Fibroblast of skin of left quadriceps (primary cell): ENCODE measurements at regions not wholly inside any gene's neighbourhood (a gene's known extent, or its start where the extent isn't known, plus 50 kb on each side); places are given as distances from the start of the nearest gene placed in this dataset.
"Not testable (repeated sequence)": the region's sequence is repeated elsewhere in the genome, so short reads cannot be mapped to it uniquely, and the experiment has no call there.

Experiments used
- DNase-seq, 2 experiments: peaks; one replicate each; pipeline ENCODE4 v3.0.0-alpha.2; 2013; ENCODE audit warnings: low read depth in 2 of 2

DNA sequence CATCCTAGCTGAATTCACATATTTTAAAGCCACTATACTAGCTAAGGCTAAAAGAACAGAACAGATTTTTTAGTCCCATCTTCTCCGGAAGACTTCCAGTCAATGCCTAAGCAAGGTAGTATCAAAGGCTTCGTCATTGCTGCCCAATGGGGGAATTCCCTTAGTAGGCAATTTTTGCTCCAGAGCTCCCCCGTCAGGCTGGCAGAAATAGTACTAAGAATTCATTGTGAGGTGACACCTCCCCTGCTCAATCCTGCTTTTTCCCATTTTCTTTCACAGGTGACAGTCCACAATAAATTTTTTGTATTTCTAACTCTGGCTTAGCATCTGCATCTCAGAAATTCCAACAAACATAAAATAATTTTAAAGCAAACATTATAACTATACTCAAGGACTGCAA, 52.8 kb upstream of the SRSF6 start:
- DNase-seq, result no peak

- DNase-seq, result not testable (repeated sequence)
Measured at GRCh38 chr20:43400882-43401281, 56.8 kb upstream of the SRSF6 start.

- DNase-seq, result no peak
Measured at GRCh38 chr20:43398676-43399324, 58.9 kb upstream of the SRSF6 start.

GRCh38 chr20:43397147-43397546, 60.5 kb upstream of the SRSF6 start:
- DNase-seq, result no peak

DNA sequence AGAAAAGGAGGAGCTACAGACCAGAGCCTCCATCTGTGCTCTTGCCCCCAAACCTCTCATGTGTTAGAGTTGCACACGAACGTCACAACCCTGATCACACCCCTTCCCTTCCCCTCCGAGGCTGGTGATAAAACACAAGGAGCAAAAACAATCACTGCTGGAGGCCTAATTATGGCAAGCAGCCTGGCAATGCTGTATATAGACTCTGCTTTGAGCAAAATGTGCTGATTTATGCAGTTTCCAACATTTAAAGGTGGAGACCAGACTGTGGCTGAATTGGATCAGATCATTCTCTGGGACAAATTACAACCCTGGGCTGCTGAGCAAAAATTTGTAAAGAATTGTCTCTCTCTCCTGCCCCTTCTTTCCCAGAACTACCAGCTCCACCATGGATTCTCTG, 64.6 kb upstream of the SRSF6 start:
- no peak for DNase-seq

DNA sequence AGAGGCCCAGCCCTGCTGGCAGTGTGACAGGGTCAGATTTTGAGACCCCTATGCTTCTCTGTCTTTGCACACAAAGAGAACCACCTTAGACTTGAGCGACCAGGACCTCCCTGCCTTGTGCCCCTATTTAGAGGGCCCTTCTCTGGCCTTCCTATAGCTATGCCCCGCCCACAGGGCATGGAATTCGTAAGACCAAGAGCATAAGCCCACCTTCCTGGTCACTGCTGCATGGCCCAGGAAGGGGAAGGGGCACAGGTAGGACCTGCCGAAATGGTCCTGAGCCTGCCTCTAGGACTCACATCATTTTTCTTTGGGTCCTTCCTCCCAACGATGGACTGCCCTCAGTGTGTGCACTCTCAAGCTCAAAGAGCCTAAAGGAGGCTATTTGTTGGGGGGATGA, 65.1 kb upstream of the SRSF6 start:
- DNase-seq, result no peak

DNA sequence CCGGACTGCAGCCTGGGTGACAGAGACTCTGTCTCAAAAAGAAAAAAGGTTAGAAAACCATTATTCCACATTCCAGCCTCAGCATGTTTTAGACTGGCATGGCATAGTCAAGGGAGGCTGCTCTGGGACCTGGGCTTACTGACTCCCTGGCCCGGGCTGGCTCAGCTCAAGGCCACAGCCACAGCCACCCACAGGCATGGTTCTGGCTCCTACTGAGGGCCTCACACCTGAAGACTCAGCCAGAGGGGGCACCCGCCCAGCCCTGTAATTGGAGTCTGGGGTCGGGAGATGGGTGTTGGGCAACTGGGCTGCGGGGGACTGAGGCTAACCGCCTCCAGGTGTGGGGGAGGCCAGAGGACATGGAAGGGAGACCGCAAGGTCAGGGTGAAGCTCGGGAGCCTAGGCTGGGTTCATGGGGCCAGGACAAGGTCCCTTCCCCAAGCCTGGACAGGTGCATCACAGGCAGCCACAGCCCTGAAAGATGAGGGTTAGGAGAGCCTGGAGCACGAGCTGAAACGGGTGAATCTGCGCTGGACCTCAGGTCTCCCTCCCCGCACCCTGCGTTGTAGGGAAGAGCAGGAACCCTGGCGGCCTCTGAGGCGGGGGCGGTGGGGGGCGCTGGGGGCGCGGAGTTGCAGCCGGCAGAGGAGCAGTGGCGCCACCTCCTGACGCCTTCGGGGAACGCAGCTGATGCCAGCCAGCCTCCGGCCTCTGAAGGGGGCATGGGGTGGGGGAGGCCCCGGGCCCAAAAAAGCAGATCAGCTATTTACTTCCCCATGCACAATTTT, 67.7 kb upstream of the SRSF6 start:
- DNase-seq, result no peak

- DNase-seq, result no peak
Measured at GRCh38 chr20:43389211-43389610, 68.5 kb upstream of the SRSF6 start.

GRCh38 chr20:43388268-43389002, 69.3 kb upstream of the SRSF6 start:
- peak in 1 of 2 experiments; percentile 18 for DNase-seq

DNA sequence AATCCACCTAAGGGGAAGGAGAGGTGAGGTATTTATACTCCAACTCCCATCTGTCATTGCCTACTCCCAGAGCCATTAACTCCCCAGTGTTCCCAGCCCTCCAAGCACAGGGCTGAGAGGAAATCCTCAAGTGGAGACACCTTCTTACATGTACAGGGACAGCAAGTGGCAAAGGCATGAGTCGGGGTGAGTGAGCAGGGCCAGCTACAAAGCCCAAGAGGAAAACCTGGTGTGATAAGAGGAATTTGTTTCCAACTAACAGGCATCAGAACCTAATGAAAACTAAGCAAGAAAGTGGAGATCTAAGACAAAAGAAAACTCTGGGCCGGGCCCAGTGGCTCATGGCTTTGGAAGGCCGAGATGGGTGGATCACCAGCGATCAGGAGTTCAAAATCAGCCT, 70.0 kb upstream of the SRSF6 start:
- no peak for DNase-seq

DNA sequence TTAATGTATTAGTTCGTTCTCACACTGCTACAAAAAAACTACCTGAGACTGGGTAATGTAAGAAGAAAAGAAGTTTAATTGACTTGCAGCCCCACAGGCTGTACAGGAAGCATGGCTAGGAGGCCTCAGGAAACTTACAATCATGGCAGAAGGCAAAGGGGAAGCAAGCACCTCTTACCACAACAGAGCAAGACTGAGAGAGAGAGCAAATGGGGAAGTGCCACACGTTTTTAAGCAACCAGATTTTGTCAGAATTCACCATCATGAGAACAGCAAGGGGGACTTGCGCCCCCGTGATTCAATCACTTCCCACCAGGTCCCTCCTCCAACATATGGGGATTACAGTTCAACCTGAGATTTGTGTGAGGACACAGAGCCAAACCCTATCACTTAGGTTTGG, 70.8 kb upstream of the SRSF6 start:
- DNase-seq, result no peak

DNA sequence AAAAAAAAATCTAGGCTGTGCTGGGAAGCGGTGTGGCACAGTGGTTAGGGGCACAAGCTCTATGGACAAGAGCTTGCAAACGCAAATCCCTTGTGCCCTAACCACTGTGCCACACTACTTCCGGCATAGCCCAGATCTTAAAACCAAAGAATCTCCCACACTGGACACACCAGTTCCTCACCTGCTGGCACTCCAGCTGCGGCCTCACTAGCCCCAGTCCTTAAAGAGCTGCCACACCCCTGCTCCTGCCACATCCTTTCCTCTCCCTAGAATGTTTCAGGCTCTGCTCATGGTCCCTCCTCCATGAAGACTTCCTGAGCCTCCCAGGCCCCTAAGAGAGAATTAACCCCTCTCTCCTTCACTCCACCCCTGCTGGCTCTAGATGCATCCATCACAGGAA, 71.8 kb upstream of the SRSF6 start:
- DNase-seq, result no peak

GRCh38 chr20:43384101-43384940, 73.4 kb upstream of the SRSF6 start:
- no peak for DNase-seq

DNA sequence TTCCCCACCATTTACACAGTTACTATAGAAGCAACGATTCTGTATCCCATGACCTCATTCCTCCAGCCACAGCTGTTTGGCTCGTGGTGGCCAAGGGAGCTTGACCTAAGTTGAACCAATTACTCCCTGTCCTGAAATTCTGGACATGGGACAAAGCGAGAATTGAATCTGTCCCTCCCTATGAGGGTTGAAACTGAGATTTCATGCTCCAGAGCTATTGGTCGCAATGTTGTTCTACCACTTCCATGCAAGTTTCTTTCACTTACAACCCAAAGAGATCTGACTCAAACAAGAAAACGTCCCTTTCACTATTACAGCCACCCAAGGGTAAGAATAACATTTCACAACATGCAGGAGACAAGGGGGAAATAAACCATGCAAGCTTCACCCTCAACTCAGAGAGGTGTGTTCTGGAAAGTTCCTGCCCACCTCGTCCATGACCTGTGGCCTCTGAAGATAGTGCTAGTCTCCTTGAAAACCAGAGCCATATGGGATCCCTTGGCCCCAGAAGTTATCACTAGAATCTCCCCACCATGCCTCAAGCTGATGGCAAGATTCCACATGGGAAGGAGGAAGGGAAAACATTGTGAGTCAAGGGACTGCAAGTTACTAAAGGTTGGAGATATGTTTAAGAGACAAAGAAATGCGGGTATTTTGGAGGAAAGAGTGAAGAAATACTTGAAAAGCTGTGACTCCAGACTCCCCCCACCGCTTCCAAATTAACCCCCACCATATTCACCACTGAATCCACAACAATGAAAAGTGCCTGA, 74.5 kb upstream of the SRSF6 start:
- DNase-seq, result no peak

DNA sequence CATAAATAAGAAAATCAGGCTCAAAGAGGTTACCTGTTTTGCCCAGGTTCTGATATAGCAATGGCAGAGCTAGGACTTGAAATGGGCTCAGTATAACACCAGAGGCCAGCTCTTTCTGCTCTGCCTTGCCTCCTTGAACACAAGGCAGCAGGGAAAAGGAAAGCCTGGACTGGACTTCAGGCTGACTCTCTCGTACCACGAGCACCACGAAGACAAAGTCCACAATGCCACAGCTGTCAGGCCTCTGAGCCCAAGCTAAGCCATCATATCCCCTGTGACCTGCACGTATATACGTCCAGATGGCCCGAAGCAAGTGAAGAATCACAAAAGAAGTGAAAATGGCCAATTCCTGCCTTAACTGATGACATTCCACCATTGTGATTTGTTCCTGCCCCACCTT, 75.6 kb upstream of the SRSF6 start:
- not testable (repeated sequence) for DNase-seq

DNA sequence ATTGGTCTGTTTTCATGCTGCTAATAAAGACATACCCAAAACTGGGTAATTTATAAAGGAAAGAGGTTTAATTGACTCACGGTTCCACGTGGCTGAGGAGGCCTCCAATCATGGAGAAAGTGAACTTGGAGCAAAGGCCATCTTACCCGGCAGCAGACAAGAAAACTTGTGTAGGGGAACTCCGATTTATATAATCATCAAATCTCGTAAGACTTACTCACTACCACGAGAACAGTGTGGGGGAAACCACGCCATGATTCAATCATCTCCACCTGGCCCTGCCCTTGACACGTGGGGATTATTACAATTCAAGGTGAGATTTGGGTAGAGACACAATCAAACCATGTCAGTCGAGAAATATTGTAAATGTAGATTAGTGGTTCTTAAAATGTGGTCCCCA, 76.2 kb upstream of the SRSF6 start:
- not testable (repeated sequence) for DNase-seq

- DNase-seq, result peak; percentile 81 to 87
Measured at GRCh38 chr20:43379239-43379917, 78.3 kb upstream of the SRSF6 start.

- DNase-seq, result no peak
Measured at GRCh38 chr20:43376831-43377230, 80.9 kb upstream of the SRSF6 start.

DNA sequence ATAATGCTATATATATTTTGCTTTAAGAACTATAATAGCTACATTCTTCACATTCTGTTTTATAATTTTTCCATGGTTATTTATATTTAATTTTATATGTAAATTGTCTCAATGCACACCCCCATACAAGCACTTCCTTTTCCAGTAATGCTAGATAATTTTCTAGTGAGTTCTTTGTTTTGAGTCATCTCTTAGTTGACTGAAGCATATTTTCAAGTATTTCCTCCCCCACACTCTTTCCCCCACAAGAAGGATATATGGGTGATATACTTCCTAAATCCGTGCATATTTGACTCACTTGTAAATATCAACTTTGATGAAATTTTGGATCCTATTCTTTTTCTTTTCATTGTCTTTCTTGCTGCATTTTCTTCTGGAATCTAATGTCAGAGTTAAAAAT, 82.1 kb upstream of the SRSF6 start:
- peak in 1 of 2 experiments; percentile 20 for DNase-seq

- DNase-seq, result no peak
Measured at GRCh38 chr20:43372051-43372450, 85.6 kb upstream of the SRSF6 start.

GRCh38 chr20:43365691-43366090, 92.0 kb upstream of the SRSF6 start:
- no peak for DNase-seq
